NCI-H1694 treated with DMSO at 0.1 percent for 48 hours (cell line): ENCODE measurements at regions not wholly inside any gene's neighbourhood (a gene's known extent, or its start where the extent isn't known, plus 50 kb on each side); places are given as distances from the start of the nearest gene placed in this dataset.
"Not testable (repeated sequence)": the region's sequence is repeated elsewhere in the genome, so short reads cannot be mapped to it uniquely, and the experiment has no call there.

ENCODE experiments used
- DNase-seq: peaks from one replicate; lab custom pipeline; 2025; lab: John Stamatoyannopoulos, UW

- no peak for DNase-seq
Observed at GRCh38 chr6:80411486-80411885, 305.0 kb downstream of the BCKDHB start.

GRCh38 chr6:80407976-80408375 lies 301.5 kb downstream of the BCKDHB start:
- not testable (repeated sequence) for DNase-seq

GRCh38 chr6:80404889-80405288 lies 298.4 kb downstream of the BCKDHB start:
- DNase-seq, result no peak

- DNase-seq, result no peak
Observed at GRCh38 chr6:80403365-80403764, 296.9 kb downstream of the BCKDHB start.

GRCh38 chr6:80402266-80402665 lies 295.8 kb downstream of the BCKDHB start:
- no peak for DNase-seq
